ENCODE measurements at regions not wholly inside any gene's neighbourhood (a gene's known extent, or its start where the extent isn't known, plus 50 kb on each side); places are given as distances from the start of the nearest gene placed in this dataset.
A peak's percentile ranks its signal among the peaks of the same experiment; 100 is the strongest.

DNA sequence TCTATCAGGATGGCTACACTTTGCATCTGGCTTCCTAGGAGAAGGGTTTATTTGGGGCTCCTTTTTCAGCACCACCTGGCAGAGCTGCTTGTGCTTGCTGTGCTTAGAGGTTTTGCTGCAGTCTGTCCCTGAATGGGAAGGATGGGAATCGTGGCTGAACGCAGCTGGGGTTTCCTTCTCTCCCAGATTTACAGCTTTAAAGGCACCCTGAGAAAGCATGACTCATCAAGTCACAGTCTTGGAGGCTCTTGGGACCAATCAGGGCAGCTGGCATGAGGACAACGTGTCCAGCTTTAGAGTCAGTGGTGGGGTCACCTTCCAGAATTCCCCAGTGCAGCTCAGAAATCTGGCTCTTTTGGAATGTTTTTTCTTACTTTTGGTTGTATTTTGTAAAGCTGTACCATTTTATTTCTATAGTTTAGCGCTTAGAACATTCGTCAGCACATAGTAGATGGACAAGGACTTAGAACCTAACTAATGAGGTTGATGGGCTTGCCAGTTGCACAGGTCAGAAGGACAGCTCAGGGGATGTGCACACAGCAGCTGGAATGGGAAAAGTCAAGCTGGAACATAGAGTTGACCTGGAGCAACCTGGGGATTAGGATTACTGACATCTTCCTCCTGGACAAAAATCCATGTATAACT lies 222.6 kb downstream of the PRDM2 start:
- DNase-seq = peak in 22 of 58 donors; percentile 3 to 64 (median 10)

DNA sequence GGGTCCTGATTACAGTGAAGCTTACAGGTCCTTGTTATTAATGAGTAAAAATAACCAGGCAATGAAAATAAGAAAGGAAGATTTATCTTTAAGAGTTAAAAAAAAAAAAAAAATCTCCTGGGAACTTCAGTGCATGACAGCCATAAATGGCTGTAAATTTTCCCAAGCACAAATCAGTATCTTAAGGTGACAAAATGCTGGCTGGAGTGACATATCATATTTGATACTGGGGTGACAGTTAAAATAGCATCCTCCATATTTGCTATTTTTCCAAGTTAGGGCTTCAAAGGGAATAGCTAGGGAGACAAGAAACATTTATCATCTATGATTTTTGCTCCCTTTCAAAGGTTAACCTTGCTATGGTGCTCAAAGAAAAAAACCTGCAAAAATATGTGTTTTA lies 226.6 kb downstream of the PRDM2 start:
- no peak for DNase-seq

DNA sequence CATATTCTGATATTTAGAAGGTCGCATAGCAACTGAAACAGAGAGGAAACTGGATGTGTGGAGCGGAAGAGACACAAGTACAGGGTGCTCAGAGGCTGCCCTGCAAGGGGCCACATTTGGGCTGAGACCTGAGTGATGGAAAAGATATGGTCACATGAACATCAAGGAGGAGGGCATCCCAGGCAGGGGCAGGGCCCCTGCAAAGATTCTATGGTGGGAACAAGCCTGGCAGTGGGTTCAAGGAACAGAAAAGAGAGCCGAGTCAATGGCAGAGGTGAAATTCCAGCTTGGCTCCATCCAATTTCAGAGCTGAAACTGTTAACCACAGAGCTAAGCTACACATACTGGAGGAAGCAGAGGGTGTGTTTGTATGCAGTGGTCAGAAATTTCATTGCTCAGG lies 227.7 kb downstream of the PRDM2 start:
- no peak for DNase-seq

DNA sequence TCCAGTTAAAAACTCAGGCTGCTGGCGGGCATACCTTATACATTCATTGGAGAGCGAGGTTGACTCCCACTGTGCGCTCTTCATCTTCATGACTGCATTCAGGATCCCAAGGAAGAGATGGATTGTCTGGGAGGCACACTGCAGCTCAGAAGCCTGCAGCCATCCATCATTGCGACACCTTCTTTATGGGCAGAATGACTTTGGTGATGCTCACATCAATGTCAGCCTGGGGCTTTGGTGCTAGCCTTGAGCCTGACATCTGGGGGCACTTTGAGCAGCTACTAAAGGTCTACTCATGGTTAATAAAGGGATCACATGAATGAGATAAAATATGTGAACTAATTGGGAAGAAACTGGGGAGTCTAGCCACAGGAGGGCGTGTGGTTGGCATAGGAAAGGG lies 229.3 kb downstream of the PRDM2 start:
- no peak for DNase-seq

DNA sequence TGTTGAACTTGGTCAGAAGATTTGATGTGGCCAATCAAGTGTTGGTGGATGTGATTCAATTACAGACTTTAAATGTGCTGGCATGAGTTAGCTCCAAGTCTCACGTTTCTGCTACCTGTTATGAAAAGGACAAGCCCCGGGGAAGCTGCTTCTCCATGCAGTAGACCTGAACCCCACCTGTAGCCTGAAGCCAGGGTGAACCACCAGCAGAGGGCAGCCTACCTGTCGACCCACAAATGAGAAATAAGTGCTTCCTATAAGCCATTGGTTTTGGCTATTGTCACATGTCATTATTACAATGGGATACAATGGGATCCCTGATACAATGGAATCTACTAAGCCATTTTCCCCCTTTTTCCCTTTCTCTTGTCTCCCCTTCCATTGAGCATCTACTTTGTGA lies 230.2 kb downstream of the PRDM2 start:
- DNase-seq = no peak

GRCh38 chr1:13931226-13931625 lies 231.2 kb downstream of the PRDM2 start:
- no peak for DNase-seq

GRCh38 chr1:13935336-13935735 lies 235.3 kb downstream of the PRDM2 start:
- no peak for DNase-seq

DNA sequence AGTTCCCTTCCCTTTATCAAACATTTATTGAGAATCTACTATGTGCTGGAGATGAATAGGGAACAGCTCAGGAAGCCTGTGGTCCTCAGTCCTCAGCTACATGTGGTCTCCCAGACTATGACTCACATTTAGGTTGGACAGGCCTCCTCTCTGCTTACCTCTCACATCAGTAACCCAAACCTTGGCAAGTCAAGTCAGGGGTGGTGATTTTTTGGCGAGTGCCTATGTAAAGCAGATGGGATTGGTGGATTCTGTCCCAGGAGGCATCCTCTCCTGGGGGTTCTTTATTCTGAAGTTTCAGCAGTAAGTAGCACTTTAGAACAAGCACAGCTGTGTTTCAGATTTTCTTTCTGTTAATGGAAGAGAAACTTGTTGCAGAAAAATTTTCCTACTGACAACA lies 241.3 kb downstream of the PRDM2 start:
- DNase-seq = no peak

DNA sequence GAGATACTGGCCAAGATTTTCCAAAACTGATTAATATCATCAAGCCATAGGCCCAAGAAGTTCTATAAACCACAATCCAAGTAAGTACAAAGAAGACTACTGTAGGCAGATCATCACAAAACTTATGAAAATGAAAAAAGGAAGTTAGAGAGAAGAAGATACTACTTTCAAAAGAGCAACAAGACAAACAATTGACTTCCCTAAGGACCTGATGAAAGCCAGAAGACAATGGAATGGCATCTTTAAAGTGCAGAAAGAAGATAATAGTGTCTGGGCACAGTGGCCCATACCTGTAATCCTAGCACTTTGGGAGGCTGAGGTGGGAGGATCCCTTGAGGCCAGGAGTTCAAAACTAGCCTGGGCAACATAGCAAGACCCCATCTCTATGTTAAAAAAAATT lies 243.1 kb downstream of the PRDM2 start:
- DNase-seq = no peak

DNA sequence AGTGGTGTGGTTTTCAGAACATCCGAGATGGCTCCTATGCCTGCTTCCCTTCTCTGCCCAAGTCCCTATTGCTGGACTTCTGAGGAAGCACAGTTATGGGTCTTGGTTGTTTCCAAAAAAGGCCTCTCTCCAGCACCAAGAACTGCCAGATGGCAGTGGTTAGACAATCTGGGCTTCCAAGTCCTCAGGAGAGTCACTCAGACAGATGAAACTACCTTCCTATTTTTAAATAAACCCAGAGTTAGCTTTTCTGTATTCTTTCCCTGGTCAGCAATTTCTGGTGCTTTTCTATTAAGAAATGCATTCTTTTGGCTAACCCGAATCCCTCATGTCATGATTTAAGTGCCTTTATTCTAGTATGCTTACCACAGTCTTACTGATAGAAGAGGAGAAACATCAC lies 245.9 kb downstream of the PRDM2 start:
- DNase-seq = peak in 5 of 58 donors; percentile 2 to 33 (median 6)

DNA sequence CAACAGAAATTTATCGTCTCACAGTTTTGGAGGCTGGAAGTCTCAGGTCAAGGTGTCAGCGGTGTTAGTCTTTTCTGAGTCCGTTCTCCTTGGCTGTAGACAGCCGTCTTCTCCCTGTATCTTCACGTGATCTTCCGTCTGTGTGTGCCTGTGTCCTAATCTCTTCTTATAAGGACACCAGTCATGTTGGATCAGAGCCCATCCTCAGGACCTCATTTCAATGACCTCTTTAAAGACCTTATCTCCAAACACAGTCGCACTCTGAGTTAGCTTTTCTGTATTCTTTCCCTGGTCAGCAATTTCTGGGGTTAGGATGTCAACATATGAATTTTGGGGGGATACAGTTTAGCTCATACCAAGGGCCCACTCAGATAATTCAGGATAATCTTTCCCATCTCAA lies 247.7 kb downstream of the PRDM2 start:
- no peak for DNase-seq

DNA sequence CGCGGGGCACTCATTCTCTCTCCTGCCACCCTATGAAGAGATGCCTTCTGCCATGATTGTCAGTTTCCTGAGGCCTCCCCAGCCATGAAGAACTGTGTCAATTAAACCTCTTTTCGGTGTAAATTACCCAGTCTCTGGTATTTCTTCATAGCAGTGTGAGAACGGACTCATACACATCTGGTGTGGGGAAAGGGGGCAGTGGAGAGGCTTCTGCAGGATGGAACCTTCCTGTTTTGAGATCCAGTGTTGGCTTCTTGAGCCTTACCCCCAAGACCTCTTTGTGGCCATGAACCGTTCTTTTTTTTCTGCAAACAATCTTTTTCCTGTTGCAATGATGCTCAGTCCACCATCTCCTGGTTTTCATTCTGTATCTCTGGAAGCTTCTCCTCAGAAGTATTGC lies 248.4 kb downstream of the PRDM2 start:
- DNase-seq = no peak

- DNase-seq = peak in 1 of 58 donors; percentile 14
Observed at GRCh38 chr1:13948888-13949391, 249.0 kb downstream of the PRDM2 start.

GRCh38 chr1:13949546-13949945 lies 249.6 kb downstream of the PRDM2 start:
- no peak for DNase-seq

- DNase-seq = no peak
Observed at GRCh38 chr1:13950637-13951036, 250.6 kb downstream of the PRDM2 start.

GRCh38 chr1:13951793-13952751 lies 252.1 kb downstream of the PRDM2 start:
- DNase-seq = no peak

- DNase-seq = no peak
Observed at GRCh38 chr1:13952985-13953384, 253.0 kb downstream of the PRDM2 start.

DNA sequence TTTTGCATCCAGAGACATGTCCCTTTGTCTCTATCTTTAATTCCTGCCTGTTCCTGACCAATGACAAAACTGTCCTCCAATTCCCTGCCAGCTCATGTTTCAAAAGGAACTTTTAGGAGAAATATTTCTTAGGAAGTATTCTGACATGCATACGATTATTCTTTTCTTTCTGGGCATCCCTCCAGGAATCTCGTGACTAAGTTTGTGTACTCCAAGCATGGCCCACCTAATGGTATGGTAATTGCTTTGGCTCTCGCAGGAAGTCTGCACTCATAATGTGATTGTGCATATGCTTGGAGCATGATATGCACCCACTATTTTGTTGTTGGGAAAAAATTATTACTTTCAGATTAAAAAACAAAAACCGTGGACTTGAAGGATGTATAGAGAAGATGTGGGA lies 256.4 kb downstream of the PRDM2 start:
- DNase-seq = no peak

GRCh38 chr1:13960375-13960987 lies 260.5 kb downstream of the PRDM2 start:
- DNase-seq = peak in 50 of 58 donors; percentile 4 to 84 (median 36)

DNA sequence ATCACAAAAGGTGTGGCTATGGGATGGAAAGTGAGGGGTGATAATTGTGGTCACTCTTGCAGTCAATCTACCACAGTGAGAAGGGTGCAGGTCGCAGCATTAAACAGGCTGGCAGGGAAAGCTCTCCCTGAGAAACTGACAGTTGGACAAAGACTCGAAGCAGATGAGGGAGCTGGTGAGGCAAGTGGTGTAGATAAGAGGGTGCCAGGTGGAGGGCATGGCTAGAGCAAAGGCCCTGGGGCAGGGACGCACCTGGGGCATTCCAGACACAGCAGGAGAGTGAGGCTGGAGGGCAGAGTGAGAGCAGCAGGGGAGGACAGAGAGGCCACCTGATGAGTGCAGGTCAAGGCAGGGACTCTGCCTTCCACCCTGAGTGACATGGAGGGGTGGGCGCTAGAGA lies 264.8 kb downstream of the PRDM2 start:
- DNase-seq = no peak

DNA sequence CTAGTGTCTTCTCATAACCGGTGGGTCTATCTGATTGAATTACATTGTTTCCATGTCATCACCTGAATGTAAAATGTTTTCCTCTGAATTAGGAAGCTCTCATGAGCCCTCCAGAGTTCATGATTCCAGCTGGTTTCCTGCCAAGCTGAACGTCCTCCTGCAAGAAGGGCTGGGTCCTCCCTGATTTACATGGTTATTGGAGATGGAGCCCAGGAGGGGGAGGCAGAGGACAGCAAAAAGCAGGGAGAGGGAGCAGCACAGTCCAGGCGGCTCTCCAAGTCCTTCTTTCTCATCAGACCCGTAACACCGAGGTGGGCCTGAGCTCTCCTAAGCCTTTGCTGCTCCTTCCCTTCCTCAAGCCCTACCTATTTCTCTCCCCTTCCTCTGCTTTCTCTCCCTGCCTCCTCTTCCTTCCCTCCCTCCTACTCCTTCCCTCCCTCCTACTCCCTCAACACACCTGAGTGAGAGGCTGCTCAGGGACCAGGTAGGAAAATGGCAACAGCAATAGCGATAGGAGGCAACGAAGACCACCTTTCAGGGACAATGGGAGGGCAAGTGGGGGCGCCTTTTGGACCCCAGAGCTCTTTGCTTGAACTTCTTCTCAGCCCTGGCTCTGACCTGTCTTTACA lies 265.9 kb downstream of the PRDM2 start:
- peak in 51 of 58 donors; percentile 6 to 70 (median 32) for DNase-seq

- DNase-seq = no peak
Observed at GRCh38 chr1:13967707-13968106, 267.7 kb downstream of the PRDM2 start.

Measured in anterior cingulate cortex (tissue), 58 donors.